Sigmoid colon (tissue), 6 donors: ENCODE measurements at regions not wholly inside any gene's neighbourhood (a gene's known extent, or its start where the extent isn't known, plus 50 kb on each side); places are given as distances from the start of the nearest gene placed in this dataset.
"Not testable (repeated sequence)": the region's sequence is repeated elsewhere in the genome, so short reads cannot be mapped to it uniquely, and the experiment has no call there.

Experiments
- DNase-seq: peaks from one replicate; pipeline ENCODE4 v3.0.0-alpha.2; 2019
- H3K27ac ChIP-seq, 4 donors: fragments of 200-600 bp; sonication (generic); one replicate each; pipeline ENCODE4 v1.5.1; 2016 to 2019; ENCODE audit warnings: mild to moderate bottlenecking in 1 of 4
- H3K27me3 ChIP-seq, 3 donors: fragments of 200-600 bp; sonication (generic); one replicate each; pipeline ENCODE4 v1.5.1; 2019; ENCODE audit warnings: mild to moderate bottlenecking in 1 of 3
- H3K36me3 ChIP-seq, 4 donors: fragments of 200-600 bp; sonication (generic); one replicate each; pipeline ENCODE4 v1.5.1; 2016 to 2019
- H3K4me1 ChIP-seq, 4 donors: fragments of 200-600 bp; sonication (generic); one replicate each; pipeline ENCODE4 v1.5.1; 2017 to 2019
- H3K4me3 ChIP-seq, 4 donors: fragments of 200-600 bp; sonication (generic); one replicate each; pipeline ENCODE4 v1.5.1; 2017 to 2019; ENCODE audit warnings: mild to moderate bottlenecking in 2 of 4, moderate library complexity in 1 of 4
- H3K9me3 ChIP-seq, 4 donors: fragments of 200-600 bp in 3 of 4; sonication (generic) in 3 of 4; one replicate each; pipeline versions ENCODE4 v1.5.1 to v1.6.1; 2013 to 2019
- EP300 ChIP-seq, 4 donors: sonication (generic); formaldehyde crosslinking; IDR thresholded peaks; one replicate each; pipeline ENCODE4 v1.6.1; 2017; ENCODE audit warnings: antibody characterized with exemption in 4 of 4
- POLR2A ChIP-seq, 2 donors: fragments of 450-650 bp; IDR thresholded peaks; one replicate each; pipeline ENCODE4 v1.6.1; 2016; ENCODE audit warnings: antibody characterized with exemption in 2 of 2, mild to moderate bottlenecking in 2 of 2, moderate library complexity in 2 of 2
- POLR2AphosphoS5 ChIP-seq, 4 donors: sonication (generic); formaldehyde crosslinking; IDR thresholded peaks; one replicate each; pipeline ENCODE4 v1.6.1; 2017; ENCODE audit warnings: antibody characterized with exemption in 4 of 4
- WGBS, 2 donors: extraction: QIAGEN DNeasy Blood & Tissue Kit; methylation state at CpG; one replicate each; pipeline ENCODE4 v1.1.7; 2013; 5-methylcytosine and 5-hydroxymethylcytosine counted together
- intact Hi-C: fragments of 100-400 bp; cut with DNase I; formaldehyde crosslinking; loops from one replicate; pipeline ENCODE4 v1.15.1; 2023
- TF ChIP-seq, protein P1 (sequence below), 4 experiments: fragments of 450-650 bp in 3 of 4; fragments of 200-600 bp in 1 of 4; IDR thresholded peaks; one replicate each; pipeline ENCODE4 v1.5.1; 2016 to 2019; ENCODE audit warnings: antibody characterized with exemption in 4 of 4, mild to moderate bottlenecking in 3 of 4, moderate library complexity in 2 of 4
- donor health status: healthy with polysubstance abuse.
- donor health status: healthy.

DNA sequence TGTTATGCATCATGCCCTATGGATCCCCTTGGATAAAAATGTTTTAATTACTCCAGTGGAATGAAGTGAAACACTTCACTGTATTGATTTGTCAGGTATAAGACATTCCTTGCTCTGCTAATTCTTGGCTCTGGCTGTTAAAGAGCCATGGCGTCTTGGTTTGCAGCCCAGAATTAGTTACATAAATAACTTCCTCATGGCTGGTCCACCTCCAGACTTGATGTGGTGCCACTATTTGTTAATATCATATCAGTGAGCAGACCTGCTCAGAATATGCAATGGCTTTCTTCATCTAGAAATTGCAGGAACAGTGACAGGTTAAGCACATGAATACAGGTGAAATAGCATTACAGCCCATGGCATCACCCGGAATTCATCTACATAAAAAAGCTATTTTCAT, 446.9 kb upstream of the GRIN3A start:
- DNase-seq, result no peak
- intact Hi-C loops, result no loop called here
- Histone ChIP-seq H3K27ac (no peak overlapping the region), H3K9me3 (no peaks in the 10 kb centered on the region), H3K36me3 (no peaks in the 10 kb centered on the region), H3K27me3 (no peaks in the 10 kb centered on the region), H3K4me1 (no peaks in the 10 kb centered on the region), H3K4me3 (no peak overlapping the region)
- WGBS, 2 donors, result 84 to 90% methylated on average over 2 of the region's 2 CpGs
- TF ChIP-seq, protein P1, sequence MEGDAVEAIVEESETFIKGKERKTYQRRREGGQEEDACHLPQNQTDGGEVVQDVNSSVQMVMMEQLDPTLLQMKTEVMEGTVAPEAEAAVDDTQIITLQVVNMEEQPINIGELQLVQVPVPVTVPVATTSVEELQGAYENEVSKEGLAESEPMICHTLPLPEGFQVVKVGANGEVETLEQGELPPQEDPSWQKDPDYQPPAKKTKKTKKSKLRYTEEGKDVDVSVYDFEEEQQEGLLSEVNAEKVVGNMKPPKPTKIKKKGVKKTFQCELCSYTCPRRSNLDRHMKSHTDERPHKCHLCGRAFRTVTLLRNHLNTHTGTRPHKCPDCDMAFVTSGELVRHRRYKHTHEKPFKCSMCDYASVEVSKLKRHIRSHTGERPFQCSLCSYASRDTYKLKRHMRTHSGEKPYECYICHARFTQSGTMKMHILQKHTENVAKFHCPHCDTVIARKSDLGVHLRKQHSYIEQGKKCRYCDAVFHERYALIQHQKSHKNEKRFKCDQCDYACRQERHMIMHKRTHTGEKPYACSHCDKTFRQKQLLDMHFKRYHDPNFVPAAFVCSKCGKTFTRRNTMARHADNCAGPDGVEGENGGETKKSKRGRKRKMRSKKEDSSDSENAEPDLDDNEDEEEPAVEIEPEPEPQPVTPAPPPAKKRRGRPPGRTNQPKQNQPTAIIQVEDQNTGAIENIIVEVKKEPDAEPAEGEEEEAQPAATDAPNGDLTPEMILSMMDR (IDR thresholded peaks at IDR 0.05), result no peak
- TF ChIP-seq POLR2A (IDR thresholded peaks at IDR 0.05) (no peak), EP300 (IDR thresholded peaks at IDR 0.05) (no peak), POLR2AphosphoS5 (IDR thresholded peaks at IDR 0.05) (no peak)

DNA sequence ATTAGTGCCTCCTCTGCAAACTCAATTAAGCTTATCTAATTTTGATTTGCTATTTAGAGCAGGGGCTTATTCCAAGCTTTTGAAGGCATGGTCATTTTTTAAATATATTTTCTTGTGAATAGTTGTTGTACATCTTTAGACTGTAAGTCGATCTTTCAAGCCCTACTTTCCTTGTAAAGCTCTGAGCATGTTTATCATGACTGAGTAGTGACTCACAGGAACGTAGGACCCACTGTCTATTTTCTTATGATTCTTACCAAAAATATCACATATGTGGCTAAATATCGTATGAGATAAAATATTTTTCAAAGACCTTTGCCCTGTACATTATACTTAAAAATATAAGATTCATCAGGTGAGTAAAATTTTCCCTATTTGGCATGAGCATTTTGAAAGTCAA, 440.4 kb upstream of the GRIN3A start:
- Histone ChIP-seq H3K4me3 (no peak overlapping the region), H3K27me3 (no peaks in the 10 kb centered on the region), H3K27ac (no peak overlapping the region), H3K9me3 (no peaks in the 10 kb centered on the region), H3K4me1 (no peaks in the 10 kb centered on the region), H3K36me3 (no peaks in the 10 kb centered on the region)
- no peak for DNase-seq
- TF ChIP-seq EP300 (IDR thresholded peaks at IDR 0.05), result no peak
- TF ChIP-seq, protein P1 (IDR thresholded peaks at IDR 0.05), result no peak
- TF ChIP-seq POLR2AphosphoS5 (IDR thresholded peaks at IDR 0.05), result no peak
- no peak for TF ChIP-seq POLR2A (IDR thresholded peaks at IDR 0.05)
- WGBS, 2 donors, result 58 to 72% methylated on average over 3 of the region's 3 CpGs
- intact Hi-C loops, result no loop called here

DNA sequence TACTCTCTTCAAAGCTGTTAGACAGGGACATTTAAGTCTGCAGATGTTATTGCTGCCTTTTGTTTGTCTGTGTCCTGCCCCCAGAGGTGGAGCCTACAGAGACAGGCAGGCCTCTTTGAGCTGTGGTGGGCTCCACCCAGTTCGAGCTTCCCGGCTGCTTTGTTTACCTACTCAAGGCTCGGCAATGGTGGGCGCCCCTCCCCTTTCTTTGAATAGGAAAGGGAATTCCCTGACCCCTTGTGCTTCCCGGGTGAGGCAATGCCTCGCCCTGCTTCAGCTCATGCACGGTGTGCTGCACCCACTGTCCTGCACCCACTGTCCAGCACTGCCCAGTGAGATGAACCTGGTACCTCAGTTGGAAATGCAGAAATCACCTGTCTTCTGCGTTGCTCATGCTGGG, 435.8 kb upstream of the GRIN3A start:
- H3K4me1 ChIP-seq, DNase-seq, H3K27ac ChIP-seq, H3K9me3 ChIP-seq, H3K4me3 ChIP-seq, intact Hi-C loops, H3K36me3 ChIP-seq, H3K27me3 ChIP-seq: not testable (repeated sequence)
- 70 to 82% methylated on average over 8 of the region's 8 CpGs for WGBS, 2 donors

DNA sequence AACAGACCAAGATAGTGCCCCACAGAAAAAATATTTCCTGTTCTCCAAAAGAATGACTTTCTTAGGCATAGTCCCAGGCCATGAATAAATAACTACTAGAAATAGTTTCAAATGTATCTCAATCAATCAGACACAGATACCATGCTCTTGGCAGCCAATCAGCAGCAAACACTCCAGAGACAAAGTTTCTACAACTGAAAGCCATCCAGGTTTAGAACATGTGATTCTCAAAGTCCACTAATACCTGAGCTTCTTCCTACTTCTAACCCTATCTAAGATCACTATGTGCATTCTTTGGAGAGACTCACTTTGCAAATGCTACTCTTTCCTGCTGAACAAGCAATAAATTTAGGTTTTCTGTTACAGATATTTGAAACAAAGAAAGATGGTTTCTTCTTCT, 425.8 kb upstream of the GRIN3A start:
- H3K27me3 ChIP-seq, result no peaks in the 10 kb centered on the region
- no peaks in the 10 kb centered on the region for H3K36me3 ChIP-seq
- no peaks in the 10 kb centered on the region for H3K4me1 ChIP-seq
- H3K4me3 ChIP-seq, result no peak overlapping the region
- TF ChIP-seq, protein P1 (IDR thresholded peaks at IDR 0.05), result no peak
- TF ChIP-seq EP300 (IDR thresholded peaks at IDR 0.05), result no peak
- TF ChIP-seq POLR2AphosphoS5 (IDR thresholded peaks at IDR 0.05), result no peak
- no peak for TF ChIP-seq POLR2A (IDR thresholded peaks at IDR 0.05)
- intact Hi-C loops, result no loop called here
- no peaks in the 10 kb centered on the region for H3K9me3 ChIP-seq
- no peak overlapping the region for H3K27ac ChIP-seq
- no peak for DNase-seq

DNA sequence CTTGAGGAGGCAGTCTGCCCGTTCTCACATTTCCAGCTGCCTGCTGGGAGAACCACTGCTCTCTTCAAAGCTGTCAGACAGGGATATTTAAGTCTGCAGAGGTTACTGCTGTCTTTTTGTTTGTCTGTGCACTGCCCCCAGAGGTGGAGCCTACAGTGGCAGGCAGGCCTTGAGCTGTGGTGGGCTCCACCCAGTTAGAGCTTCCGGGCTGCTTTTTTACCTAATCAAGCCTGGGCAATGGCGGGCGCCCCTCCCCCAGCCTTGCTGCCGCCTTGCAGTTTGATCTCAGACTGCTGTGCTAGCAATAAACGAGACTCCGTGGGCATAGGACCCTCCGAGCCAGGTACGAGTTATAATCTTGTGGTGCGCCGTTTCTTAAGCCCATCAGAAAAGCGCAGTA, 414.6 kb upstream of the GRIN3A start:
- H3K4me1 ChIP-seq, H3K27ac ChIP-seq, H3K4me3 ChIP-seq, H3K27me3 ChIP-seq, H3K36me3 ChIP-seq, DNase-seq, intact Hi-C loops, H3K9me3 ChIP-seq: not testable (repeated sequence)
- WGBS, 2 donors, result 82 to 87% methylated on average over 12 of the region's 12 CpGs

DNA sequence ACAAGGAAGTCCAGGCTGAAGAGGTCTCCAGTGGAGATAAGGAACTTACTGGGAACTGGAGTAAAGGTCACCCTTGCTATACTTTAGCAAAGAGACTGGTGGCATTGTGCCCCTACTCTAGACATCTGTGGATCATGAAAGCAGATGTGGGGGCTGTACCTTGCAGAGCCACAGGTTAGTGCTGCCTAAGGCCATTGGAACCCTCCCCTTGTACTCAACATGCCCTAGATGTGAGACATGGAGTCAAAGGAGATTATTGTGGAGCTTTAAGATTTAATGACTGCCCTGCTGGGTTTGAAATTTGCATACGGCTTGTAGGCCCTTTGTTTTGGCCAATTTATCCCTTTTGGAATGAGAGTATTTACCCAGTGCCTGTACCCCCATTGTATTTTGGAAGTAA, 397.3 kb upstream of the GRIN3A start:
- intact Hi-C loops, result no loop called here
- Histone ChIP-seq H3K9me3 (peaks cover 0 to 3% (median 0%) of the 10 kb centered on the region in 4 donors), H3K36me3 (no peaks in the 10 kb centered on the region), H3K4me1 (no peaks in the 10 kb centered on the region), H3K27me3 (no peaks in the 10 kb centered on the region), H3K27ac (no peak overlapping the region), H3K4me3 (no peak overlapping the region)
- WGBS, 2 donors, result 0 to 84% methylated on average over 1 of the region's 1 CpG
- TF ChIP-seq, protein P1 (IDR thresholded peaks at IDR 0.05), result no peak
- no peak for DNase-seq
